Stimulated activated CD8-positive, alpha-beta memory T cell treated with anti-CD3 and anti-CD28 coated beads, Interleukin-12 subunit alpha, Interleukin-12 subunit beta, amount 100 ng/mL, for 1 hour (primary cell): ENCODE measurements at regions not wholly inside any gene's neighbourhood (a gene's known extent, or its start where the extent isn't known, plus 50 kb on each side); places are given as distances from the start of the nearest gene placed in this dataset.

Experiments
- DNase-seq: peaks from one replicate; pipeline ENCODE4 v3.0.0-alpha.2; 2020; ENCODE audit warnings: low read depth

GRCh38 chr13:30151388-30151787, 156.0 kb downstream of the KATNAL1 start:
- no peak for DNase-seq

- DNase-seq, result no peak
These were observed 158.1 kb downstream of the KATNAL1 start for GRCh38 chr13:30149248-30149647.

DNA sequence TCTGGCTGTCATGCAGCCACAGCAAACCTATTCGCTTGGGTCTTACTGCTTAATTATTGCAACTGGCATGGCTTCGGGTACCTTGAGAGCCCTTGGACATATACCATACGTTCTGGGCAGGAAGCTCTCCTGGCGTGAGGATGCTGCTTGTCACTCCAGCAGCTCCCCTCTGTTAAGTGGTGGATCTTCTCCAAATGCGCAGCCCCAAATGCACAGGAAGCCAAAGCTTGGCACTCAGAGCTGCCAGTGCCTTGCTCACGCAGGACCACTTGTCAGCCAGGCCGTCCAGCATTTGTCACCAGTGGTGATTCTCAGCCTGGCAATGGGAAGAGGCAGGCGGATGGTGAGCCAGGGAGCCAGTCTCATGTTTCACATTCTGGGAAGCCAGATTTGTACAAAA, 158.6 kb downstream of the KATNAL1 start:
- DNase-seq, result no peak

GRCh38 chr13:30148171-30148754, 159.1 kb downstream of the KATNAL1 start:
- DNase-seq, result no peak

DNA sequence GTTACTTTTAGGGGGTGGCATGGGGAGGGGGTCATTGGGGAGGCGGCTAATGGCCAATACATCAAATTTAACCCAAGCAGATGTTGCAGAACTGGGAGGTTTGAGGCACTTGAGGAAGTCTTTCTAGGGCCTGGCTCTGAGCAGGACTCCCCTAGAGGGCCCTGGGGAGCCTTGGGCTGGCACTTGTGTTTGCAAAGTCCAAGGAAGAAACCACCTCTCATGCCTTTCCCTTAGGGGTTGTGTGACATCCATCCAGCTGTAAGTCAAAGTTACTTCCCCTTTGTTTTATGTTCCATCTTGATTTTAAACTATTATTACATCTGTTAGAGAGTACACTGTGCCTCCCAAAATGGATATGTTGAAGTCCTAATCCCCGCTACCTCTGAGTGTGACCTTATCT, 159.9 kb downstream of the KATNAL1 start:
- no peak for DNase-seq

DNA sequence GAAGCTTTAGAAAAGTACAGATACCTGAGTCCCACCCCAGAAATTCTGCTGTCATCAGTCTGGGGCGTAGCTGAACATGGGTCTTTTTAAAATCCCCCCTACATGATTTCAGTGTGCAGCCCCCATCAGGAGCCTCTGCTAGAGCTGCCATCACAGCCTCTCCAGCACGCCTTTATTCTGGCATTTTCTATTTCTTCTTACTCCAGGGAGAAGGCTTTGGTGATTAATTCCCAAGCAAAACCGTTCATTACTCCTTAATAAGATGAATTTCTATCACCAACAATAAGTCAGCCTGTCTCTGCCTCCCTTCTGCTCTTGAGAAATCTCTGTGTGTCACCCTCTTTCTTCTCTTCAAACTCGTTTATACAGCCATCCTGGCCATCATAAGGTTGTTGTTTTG, 160.3 kb downstream of the KATNAL1 start:
- no peak for DNase-seq

- DNase-seq, result no peak
These were observed 161.5 kb downstream of the KATNAL1 start for GRCh38 chr13:30145709-30146367.

GRCh38 chr13:30143666-30144400, 163.5 kb downstream of the KATNAL1 start:
- no peak for DNase-seq

- DNase-seq, result no peak
These were observed 164.7 kb downstream of the KATNAL1 start for GRCh38 chr13:30142486-30143211.

DNA sequence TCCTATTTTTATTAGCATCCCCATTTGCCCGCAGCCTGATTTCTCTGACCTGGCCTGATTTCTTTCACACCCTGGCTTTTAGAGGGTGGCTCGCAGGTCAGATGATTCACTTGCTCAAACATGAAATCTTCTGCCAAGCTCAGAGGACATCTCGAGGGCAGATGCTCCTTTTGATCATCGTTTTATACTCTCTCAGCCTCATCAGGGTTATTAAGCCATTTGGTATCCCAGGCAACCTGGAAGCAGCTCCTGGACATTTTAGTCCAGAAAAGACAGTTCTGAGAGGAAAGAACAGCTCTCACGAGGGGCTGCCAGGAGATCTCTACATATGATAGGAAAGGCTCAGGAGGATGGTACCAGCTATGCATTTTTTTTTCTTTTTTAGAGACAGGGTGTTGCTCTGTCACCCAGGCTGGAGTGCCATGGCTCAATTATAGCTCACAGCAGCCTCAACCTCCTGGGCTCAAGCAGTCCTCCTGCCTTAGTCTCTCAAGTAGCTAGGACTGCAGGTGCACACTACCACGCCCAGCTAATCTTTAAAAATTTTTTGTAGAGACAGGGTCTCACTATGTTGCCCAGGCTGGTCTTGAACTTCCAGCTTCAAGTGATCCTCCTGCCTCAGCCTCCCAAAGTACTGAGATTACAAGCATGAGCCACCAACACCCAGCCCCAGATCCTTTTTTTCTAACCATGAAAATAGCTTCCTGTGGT, 165.4 kb downstream of the KATNAL1 start:
- DNase-seq, result no peak

- DNase-seq, result no peak
These were observed 166.4 kb downstream of the KATNAL1 start for GRCh38 chr13:30140973-30141372.

DNA sequence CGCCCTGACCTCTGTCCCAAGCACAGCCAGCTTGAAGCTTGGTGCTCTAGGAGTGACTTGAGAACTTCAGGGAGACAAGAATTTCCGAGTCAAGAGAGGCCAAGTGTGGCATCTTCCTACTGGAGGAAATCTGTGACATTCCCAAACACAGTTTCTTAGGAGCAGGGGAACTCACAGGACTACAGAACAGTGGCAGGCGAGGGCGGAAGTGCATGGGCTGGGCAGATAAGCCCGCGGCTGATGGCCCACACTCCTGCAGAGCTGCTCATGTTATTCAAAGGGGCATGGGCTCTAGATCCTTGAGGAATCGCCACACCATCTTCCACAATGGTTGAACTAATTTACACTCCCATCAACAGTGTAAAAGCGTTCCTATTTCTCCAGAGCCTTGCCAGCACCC, 168.8 kb downstream of the KATNAL1 start:
- DNase-seq, result no peak

- DNase-seq, result no peak
These were observed 171.5 kb downstream of the KATNAL1 start for GRCh38 chr13:30135868-30136267.

DNA sequence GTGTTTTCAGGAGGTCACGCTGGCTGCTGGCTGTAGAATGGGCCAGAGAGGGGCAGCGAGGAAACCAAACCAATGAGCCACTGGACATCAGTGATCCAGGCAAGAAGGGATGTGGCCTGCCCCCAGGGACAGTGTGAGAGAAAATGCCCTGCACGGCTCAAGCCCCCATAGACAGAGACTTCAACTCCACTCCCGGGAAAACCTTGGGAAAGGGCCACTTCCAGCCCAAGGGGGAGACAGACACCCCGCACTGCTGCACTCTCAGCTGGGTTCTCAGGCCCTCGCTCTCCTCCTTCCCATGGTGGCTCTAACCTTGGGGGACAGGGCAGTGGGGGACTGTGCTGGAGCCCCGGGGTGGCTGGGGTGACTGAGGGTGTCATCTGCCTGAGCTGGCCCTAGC, 172.0 kb downstream of the KATNAL1 start:
- DNase-seq, result no peak

DNA sequence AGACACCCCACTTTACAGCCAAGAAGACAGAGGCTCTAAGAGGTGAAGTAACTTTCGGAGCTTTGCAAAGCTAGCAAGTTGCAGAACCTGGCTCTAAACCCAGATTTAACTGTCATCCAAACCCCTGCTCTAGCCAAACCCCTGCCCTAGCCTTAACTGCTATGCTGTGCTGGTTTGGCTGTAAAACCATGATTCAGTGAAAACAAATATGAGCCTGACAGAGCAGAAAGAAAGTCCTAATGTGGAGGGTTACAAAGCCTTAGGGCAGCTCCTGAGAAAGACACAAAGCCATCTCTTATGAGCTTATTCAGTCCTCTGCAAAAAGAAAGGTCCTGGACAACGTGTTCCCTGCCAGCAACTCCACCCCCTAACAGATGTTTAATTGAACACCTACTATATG, 172.8 kb downstream of the KATNAL1 start:
- no peak for DNase-seq

DNA sequence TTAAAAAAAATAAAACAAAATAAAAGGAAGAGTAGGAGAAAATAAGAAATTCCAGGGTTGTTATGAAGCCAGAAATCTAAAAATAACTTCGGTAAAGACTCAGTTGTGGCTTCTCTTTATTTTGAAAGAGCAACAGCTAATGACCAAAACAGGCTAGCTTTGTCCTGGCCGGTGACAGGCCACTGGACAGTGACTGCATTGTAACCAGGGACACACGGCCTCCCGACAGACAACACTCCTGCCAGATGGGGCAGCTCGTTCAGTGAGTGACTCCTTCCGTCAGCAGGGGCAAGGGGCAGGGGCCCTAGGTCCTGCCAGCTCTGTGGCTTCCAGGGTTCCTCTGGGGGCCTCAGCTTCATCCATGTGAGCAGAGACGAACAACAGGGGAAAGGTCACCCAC, 173.4 kb downstream of the KATNAL1 start:
- DNase-seq, result no peak

DNA sequence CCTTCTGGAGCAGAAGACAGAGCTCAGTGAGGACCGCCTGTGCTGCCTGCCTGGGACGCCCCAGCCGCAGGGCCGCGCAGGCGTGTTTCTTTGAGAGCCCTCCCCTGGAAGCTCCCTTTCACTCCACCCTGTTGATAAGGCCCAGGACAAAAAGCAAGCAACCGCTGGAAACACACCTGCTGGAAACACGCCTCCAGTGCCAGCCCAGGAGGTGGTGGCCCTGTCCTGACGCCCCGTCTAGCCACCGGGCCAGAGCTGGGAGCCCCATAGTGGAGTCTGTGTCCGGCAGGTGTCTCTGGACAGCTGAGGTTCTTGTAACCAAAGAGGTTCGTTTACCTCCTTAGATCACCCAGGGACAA, 173.8 kb downstream of the KATNAL1 start:
- DNase-seq, result no peak

- DNase-seq, result peak; percentile 97
These were observed 174.5 kb downstream of the KATNAL1 start for GRCh38 chr13:30132623-30133553.

DNA sequence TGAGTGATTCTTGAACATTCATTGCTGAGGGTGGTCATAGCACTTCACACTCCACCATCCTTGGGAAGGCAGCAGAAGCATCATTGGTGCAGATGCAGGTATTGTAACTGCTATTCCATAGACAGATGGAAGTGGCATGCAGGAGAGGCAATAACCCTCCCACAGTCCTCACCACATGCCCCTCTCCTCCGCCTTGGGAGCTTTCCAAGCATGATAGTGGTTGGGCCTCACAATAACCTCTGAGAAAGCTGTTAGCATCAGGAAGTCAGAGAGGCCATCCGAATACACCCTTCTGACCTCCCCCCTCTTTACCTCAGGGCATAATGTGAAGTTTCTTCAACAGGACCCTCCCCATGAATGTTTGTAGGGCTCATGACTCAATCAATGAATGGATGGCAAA, 177.9 kb downstream of the KATNAL1 start:
- no peak for DNase-seq

DNA sequence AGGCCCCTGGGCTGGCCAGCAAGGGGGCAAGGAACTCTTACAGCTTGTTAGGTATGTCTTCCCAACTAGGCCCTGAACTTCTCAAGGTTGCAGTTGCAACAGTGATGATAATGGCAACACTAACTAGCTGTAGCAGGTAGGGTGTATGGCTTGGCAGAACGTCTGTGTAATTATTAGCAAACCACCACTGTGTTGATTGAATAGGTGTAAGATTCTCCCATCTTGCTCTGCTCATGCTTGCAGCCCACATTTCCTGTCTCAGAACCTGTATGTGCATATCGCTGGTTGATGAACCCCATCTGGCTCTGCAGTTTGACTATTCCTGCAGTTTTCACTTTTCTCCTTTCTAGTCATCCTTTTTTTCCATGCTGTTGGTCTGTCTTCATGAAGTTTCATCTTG, 178.8 kb downstream of the KATNAL1 start:
- DNase-seq, result no peak

DNA sequence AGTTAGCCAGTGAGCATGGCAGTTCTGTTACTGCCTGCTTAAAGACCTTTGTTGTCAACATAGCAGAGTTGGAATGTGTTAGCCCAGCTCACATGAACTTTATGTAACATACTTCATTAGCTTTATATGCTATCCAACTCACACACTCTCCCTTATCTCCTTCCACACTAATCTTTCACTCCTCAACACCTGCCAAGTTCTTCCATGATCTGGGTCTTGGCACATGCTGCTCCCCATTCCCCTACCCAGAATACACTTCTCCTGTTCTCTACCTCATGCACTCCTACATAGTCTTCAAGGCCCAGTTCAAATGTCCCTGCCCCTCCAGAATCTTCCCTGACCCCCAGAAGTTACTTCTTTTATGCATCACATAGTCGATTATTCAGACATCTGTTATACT, 179.3 kb downstream of the KATNAL1 start:
- no peak for DNase-seq
